COLO668 (cell line): ENCODE measurements at regions not wholly inside any gene's neighbourhood (a gene's known extent, or its start where the extent isn't known, plus 50 kb on each side); places are given as distances from the start of the nearest gene placed in this dataset.
"Not testable (repeated sequence)": the region's sequence is repeated elsewhere in the genome, so short reads cannot be mapped to it uniquely, and the experiment has no call there.

Experiments
- DNase-seq: peaks from one replicate; lab custom pipeline; 2025; ENCODE audit not compliant: unreplicated experiment; lab: John Stamatoyannopoulos, UW

DNA sequence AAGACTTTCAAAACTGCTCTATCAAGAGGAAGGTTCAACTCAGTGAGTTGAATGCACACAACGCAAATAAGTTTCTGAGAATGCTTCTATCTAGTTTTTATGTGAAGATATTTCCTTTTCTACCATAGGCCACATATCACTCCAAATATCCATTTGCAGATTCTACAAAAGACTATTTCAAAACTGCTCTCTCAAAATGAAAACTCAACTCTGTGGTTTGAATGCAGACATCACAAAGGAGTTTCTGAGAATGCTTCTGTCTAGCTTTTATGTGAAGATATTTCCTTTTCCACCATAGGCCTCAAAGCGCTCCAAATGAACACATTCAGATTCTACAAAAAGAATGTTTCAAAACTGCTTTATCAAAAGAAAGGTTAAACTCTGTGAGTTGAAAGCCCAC, 1093.1 kb upstream of the DEFB115 start:
- not testable (repeated sequence) for DNase-seq

DNA sequence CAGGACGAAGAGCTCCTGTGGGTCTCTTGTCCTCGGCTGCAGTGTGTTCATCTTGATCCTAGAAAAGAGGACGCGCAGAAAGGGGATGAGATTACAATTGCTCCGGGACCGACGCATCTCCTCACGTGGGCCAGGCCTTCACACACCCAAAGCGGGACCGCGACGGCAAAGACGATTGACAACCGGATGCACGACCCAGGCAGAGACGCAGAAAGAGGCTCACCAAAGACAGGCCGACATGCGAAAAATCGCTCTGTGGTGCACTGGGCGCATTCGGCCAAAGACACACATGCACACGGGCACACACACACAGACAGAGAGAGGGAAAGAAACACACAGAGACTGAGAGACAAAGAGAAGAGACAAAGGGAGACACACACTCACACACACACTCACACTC, 1089.9 kb upstream of the DEFB115 start:
- DNase-seq = no peak

DNA sequence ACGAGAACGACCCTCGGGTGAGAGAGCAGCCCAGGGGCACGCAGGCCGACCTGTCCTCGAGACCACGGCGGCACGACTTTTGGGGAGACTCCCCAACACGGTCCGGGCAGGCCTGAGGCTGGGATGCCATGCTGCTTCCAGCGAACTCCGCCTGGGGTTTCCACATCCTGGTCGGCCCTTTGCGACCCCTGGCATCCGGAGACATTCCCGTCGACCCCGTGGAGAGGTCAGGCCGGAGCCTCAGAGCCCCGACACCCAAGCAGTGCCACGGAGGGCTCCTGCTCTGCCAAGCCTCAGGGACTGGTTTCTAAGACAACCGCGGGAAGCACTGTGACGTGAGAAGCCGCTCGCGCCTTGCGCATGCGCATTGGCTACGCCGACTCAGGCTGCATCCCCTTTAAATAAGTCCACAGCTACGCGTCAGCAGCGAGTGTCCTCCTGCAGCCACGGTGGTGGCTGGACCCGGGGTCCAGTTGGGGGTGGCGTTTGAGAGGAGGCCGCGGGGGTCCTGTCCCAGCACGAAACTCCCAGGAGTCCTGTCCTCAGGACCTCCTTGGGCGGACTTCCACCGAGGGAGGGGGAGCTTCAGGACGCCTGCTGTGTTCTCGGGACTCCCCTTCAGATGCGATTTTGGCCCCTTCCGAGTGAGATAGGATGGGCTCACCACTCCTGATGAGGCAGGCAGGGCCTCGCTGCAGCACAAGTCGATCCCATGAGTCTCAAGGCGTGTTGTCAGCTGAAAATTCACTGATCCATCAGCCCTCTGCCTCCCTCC, 1089.3 kb upstream of the DEFB115 start:
- DNase-seq = no peak

DNA sequence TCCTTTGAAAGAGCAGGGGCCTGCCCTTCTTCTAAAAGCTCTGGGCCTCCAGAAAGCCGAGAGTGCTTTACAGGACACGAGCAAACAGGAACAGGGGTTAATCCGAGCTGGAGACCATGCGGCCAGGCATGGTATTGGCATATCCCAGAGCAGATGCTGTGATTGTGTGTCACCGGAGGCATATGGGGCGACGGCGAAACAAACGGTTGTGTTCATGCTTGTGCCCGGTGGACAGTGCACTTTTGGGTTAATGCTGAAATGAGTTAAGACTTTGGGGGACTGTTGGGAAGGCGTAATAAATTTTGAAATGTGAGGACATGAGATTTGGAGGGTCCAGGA, 1088.7 kb upstream of the DEFB115 start:
- DNase-seq = no peak

DNA sequence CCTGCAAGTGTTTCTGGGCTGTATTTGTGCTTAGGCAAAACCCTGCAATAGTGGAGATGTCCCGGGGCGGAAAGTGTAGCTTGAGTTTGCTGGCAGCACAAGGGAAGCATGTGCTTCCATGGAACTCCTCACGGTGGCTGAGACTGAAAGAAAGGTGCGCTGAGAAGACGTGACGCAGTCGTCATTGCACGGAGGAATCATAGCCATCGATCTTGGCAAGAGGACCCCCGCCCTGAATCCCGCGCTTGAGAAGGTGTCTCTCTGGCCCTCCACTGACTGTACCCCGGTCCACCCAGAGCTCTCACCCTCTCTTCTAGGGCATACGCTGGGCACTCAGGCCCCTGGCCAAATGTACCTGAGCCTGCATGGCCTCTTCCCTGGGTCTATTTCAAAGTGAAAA, 1081.8 kb upstream of the DEFB115 start:
- no peak for DNase-seq

DNA sequence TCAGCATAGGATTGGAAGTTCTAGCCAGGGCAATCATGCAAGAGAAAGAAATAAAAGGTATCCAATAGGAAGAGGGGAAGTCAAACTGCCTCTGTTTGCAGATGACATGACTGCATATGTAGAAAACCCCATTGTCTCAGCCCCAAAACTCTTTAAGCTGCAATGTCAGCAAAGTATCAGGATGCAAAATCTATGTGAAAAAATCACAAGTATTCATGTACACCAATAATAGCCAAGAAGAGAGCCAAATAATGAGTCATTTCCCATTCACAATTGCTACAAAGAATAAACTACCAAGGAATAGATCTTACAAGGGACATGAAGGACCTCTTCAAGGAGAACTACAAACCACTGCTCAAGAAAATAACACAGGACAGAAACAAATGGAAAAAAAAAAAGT, 1074.3 kb upstream of the DEFB115 start:
- not testable (repeated sequence) for DNase-seq

DNA sequence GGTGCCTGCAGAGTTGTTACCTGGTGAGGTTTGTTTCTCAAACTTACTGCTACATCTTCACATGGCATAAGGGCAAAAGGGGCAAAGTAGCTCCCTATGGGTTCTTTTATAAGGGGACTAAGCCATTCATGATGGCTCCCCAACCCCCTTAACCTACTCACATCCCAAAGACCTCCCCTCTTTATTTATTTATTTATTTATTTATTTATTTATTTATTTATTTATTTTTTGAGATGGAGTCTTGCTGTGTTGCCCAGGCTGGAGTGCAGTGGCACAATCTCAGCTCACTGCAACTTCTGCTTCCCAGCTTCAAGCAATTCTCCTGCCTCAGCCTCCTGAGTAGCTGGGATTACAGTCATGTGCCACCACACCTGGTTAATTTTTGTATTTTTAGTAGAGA, 1065.7 kb upstream of the DEFB115 start:
- DNase-seq = not testable (repeated sequence)

DNA sequence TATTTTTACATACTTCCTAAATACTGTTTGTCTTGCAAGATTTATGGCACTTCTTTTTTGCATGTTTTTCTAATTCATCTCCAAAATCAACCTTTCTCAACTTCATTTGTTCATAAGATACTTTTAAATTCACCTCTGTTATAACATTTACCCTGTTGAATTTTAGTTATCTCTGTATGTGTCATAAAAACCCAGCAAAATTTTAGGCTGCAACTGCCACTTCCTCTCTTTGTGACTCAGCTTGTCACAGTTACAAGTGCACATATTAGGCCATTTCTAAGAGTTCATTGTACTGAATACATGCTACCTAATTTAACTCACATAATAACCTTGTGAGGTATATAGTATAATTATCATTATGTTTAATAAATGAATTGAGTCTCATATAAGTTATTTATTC, 1023.0 kb upstream of the DEFB115 start:
- DNase-seq = not testable (repeated sequence)

DNA sequence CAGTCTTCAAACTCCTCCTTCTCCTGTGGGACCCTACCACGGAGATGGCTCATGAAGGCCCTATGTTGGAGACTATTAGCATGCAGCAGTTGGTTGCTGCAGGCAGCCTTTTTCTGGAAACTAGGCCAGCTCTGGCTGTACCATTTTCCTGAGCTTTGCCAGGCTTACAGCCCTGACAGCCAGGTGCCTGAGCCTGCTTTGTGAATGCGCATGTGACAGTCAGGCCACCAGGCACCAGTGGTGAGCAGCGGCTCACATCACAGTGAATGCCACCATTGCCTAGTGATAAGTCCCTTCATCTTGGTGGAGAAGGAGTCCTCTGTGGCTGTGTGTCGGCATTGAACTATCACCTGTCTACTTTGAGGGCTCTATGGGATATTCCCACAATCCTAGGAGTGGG, 982.4 kb upstream of the DEFB115 start:
- DNase-seq = not testable (repeated sequence)

DNA sequence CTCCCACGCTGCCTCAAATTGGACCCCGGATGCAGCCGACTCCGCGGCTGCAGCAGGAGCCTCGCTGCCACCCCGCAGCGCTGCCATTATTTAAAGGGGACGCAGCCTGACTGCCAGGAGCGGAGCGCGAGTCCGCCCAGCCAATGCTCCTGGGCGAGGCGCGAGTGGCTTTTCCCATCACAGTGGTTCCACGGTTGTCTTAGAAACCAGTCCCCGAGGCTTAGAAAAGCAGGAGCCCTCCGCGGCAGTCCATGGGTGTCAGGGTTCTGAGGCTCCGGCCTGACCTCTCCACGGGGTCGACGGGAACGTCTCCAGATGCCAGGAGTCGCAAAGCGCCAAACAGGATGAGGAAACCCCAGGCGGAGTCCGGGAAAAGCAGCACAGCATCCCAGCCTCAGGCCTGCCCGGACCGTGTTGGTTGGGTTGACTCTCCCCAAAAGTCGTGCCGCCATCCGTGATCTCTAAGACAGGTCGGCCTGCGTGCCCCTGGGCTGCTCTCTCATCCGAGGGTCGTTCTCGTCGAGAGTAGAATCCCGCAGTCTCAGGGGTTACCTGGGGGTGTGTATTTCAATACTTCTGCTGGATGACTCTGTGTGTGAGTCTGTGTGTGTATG, 975.8 kb upstream of the DEFB115 start:
- DNase-seq = no peak

DNA sequence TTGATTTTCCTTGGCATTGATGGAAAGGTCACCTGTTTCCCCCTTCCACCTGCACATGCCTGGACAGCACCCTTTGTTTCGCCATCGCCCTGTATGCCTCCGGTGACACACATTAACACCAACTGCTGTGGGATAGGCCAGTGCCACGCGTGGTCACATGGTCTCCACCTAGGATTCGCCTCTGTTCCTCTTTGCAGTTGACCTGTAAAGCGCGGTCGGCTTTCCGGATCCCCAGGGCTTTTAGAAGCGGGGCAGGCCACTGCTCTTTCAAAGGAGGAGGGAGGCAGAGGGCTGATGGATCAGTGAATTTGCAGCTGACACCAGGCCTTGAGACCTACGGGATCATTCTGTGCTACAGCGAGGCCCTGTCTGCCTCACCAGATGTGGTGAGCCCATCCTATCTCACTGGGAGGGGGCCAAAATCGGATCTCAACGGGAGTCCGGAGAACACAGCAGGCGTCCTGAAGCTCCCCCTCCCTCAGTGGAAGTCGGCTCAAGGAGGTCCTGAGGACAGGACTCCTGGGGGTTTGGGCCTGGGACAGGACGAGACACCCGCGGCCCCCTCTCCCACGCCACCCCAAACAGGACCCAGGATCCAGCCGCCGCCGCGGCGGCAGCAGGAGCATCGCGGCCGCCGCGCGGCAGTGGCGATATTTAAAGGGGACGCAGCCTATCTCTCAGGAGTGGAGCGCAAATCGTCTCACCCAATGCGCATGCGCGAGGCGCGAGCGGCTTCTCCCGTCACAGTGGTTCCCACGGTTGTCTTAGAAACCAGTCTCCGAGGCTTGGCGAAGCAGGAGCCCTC, 973.8 kb upstream of the DEFB115 start:
- not testable (repeated sequence) for DNase-seq

DNA sequence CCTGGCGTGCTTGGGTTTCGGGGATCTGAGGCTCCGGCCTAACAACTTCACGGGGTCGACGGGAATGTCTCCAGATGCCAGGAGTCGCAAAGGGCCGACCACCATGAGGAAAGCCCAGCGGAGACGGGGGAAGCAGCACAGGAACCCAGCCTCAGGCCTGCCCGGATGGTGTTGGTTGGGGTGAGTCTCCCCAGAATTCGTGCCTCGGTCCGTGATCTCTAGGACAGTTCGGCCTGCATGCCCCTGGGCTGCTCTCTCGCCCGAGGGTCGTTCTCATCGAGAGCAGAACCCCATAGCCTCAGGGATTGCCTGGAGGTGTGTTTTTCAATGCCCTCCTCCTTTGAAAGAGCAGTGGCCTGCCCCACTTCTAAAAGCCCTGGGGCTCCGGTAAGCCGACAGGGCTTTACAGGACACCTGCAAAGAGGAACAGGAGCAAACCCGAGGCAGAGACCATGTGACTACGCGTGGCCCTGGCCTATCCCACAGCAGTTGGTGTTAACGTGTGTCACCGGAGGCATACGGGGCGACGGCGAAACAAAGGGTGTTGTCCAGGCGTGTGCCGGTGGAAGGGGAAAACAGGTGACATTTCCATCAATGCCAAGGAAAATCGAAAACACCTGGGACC, 973.1 kb upstream of the DEFB115 start:
- no peak for DNase-seq

DNA sequence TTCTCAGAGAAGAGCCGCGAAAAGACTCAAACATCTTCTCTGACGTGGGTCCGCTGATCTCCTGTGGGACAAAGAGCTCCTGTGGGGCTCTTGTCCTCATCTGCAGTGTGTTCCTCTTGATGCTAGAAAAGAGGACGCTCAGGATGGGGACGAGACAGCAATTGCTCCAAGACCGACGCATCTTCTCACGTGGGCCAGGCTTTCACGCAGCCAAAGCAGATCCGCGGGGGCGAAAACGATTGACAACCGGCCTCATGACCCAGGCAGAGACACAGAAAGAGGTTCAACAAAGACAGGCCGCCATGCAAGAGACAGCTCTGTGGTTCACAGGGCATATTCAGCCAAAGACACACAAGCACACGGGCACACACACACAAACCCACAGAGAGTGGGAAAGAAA, 971.8 kb upstream of the DEFB115 start:
- no peak for DNase-seq

DNA sequence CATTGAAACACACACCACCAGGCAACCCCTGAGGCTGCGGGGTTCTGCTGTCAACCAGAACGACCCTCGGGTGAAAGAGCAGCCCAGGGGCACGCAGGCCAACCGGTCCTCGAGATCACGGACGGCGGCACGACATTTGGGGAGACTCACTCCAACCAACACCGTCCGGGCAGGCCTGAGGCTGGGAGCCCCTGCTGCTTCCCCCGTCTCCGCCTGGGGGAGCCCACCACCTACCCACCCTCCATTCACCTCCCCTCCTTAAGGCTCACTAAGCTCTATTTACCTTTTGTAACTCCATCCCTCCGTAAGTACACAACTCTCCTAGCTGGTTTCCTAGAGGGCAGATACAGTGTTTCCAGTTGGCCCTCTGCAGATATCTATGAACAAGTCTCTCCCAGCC, 971.3 kb upstream of the DEFB115 start:
- no peak for DNase-seq

DNA sequence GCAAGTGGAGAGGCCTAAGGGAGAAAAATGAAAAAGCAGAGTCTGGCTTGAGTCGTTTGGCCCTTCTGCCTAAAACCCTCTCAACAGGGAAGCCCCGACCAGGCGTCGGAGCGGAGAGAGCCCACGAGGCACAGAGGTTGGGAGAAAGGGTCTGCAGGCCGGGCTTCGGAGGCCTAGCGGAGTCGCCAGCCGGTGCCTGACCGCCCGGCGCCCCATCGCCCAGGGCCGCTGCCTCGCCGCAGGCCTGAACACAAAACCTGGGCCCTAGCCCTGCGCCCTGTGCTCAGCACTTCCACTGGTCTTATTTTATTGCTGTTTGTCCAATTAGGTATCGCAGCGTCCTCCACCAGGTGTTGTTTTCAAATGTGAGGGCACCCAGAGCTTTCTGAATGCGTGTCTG, 970.0 kb upstream of the DEFB115 start:
- DNase-seq = not testable (repeated sequence)

DNA sequence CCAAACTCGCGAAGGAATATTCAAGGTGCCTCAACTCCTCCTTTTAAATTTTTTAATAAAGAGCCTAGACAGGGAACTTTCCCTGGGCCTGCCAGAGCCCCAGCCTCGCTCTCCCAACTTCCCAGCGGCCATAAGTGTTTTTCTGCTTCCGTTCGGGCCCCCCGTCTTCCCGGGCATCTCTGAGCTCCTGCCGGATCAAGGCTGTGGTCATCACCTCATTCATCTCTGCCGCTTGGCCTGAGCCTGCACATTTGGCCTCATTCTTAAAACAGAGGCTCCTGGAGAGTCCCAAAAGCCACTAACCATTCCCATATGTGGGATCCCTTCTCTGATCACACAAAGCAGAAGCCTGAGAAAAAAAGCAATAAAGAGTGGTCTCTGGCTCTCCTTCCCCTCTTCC, 969.1 kb upstream of the DEFB115 start:
- DNase-seq = no peak

DNA sequence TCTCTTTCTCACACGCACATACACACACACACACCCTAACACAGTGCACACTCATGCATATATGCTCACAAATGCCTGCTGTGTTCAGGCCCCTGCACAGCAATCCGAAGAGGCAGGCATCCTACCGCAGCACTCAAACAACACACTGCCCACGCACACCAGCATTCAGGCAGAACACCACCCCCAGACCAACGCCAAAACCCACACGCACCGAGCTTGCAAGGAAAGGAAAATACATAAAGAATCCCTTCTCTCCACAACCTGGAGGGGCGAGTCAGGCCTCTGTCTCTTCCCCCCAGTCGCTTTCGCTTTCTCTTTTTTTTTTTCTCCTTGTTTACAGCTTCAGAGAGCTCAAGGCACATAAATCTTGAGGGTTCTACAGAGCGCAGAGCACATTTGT, 968.4 kb upstream of the DEFB115 start:
- DNase-seq = not testable (repeated sequence)

DNA sequence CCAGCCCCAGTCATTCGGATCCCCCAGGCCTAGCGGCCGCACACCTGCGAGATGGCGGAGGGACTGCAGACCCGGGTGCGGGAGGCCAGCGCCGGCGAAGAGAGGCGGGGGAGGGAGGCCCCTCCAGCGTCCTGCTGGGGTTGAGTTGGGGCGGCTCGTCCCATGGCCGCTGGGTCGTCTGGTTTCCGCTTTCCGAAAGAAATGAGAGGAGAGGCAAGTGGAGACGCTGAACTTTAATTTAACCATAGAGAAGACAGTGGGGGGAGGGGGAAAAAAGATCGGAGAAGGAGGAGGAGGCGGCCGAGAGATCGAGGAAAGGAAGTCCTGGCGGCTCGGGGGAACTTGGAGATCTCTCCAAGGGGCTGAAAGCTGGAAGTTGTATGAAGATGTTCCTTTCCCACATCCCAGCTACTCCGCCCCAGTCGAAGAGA, 967.7 kb upstream of the DEFB115 start:
- not testable (repeated sequence) for DNase-seq

DNA sequence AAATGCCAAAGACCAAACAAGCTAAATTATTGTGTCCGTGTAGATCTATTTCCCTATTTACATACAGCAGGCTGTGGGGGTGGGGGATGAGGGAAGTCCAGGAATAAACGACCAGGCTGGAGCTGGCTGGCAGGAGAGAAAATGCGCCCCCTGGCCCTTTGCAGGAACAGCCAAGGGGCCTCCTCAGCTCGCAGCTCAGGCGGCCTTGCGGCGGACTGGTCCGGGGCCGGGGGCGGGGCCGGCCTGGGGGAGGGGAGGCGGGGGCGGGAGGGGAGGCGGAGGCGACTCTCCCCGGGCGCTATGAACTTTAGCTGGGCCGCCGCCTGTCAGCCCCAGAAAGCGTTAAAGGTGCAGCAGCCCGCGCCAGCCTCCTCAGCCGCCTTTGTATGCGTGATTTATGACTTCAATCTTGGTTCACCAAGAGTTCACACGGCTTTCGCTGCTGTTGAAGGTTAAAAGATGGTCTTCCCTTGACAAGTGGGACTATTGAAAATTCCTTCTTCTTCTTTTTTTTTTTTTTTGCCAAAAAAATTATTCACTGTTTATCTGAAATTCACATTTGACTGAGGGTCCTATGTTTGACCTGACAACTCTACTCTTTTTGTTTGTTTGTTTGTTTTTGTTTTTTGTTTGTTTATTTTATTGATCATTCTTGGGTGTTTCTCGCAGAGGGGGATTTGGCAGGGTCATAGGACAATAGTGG, 967.0 kb upstream of the DEFB115 start:
- DNase-seq = not testable (repeated sequence)

DNA sequence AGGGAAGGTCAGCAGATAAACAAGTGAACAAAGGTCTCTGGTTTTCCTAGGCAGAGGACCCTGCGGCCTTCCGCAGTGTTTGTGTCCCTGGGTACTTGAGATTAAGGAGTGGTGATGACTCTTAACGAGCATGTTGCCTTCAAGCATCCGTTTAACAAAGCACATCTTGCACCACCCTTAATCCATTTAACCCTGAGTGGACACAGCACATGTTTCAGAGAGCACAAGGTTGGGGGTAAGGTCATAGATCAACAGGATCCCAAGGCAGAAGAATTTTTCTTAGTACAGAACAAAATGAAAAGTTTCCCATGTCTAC, 966.4 kb upstream of the DEFB115 start:
- not testable (repeated sequence) for DNase-seq

DNA sequence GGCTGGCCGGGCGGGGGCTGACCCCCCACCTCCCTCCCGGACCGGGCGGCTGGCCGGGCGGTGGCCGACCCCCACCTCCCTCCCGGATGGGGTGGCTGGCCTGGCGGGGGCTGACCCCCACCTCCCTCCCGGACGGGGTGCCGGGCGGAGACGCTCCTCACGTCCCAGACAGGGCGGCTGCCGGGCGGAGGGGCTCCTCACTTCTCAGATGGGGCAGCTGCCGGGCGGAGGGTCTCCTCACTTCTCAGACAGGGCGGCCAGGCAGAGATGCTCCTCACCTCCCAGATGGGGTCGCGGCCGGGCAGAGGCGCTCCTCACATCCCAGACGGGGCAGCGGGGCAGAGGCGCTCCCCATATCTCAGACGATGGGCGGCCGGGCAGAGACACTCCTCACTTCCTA, 965.8 kb upstream of the DEFB115 start:
- DNase-seq = not testable (repeated sequence)
